SH-SY5Y (cell line): ENCODE measurements at regions not wholly inside any gene's neighbourhood (a gene's known extent, or its start where the extent isn't known, plus 50 kb on each side); places are given as distances from the start of the nearest gene placed in this dataset.

Source experiments
- GATA2 ChIP-seq: IDR thresholded peaks from 2 replicates; pipeline ENCODE4 v1.6.1; 2011; ENCODE audit warnings: mild to moderate bottlenecking, low read depth, low read length
- GATA3 ChIP-seq: IDR thresholded peaks from 2 replicates; pipeline ENCODE4 v1.6.1; 2011; ENCODE audit warnings: low read depth, mild to moderate bottlenecking, low read length, moderate library complexity

- no peak for TF ChIP-seq GATA2
- TF ChIP-seq GATA3: no peak
Measured at GRCh38 chr2:209358992-209359391, 64.9 kb upstream of the MAP2 start.
